Stomach (tissue), 4 donors: ENCODE measurements at regions not wholly inside any gene's neighbourhood (a gene's known extent, or its start where the extent isn't known, plus 50 kb on each side); places are given as distances from the start of the nearest gene placed in this dataset.

Experiments used
- CTCF ChIP-seq, 7 experiments: fragments of 450-650 bp in 4 of 7; fragments of 200-600 bp in 3 of 7; sonication (generic) in 3 of 7; IDR thresholded peaks; one replicate each; pipeline ENCODE4 v1.5.1; 2016 to 2019; ENCODE audit warnings: antibody characterized with exemption in 7 of 7, control low read depth in 2 of 7, mild to moderate bottlenecking in 1 of 7
- POLR2A ChIP-seq, 4 donors: fragments of 450-650 bp; IDR thresholded peaks; one replicate each; pipeline ENCODE4 v1.6.1; 2016; ENCODE audit warnings: antibody characterized with exemption in 4 of 4, control low read depth in 2 of 4, mild to moderate bottlenecking in 1 of 4, moderate library complexity in 1 of 4
- POLR2AphosphoS5 ChIP-seq, 3 donors: sonication (generic); formaldehyde crosslinking; IDR thresholded peaks; one replicate each; pipeline ENCODE4 v1.6.1; 2016; ENCODE audit warnings: antibody characterized with exemption in 3 of 3

DNA sequence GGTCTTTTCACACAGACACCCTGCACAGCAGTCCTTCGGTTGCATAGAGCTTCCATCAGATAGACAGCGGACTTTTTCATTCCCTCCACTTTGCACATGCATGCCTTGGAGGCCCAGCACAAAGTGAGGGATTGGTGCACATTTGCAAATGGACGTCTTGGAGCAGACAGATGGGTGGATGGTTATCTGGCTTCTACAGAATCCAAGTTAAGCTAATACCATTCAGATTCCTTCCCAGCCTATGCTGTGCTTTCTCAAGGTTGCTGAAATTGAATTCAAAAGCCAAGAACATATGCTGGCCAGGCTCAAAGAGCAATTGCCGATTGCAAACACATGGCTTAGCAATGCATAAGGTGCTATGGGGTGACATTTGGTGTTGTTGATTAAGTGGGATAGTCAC lies 186.4 kb downstream of the VAPA start:
- TF ChIP-seq CTCF (IDR thresholded peaks at IDR 0.05): no peak
- TF ChIP-seq POLR2AphosphoS5 (IDR thresholded peaks at IDR 0.05): no peak
- no peak for TF ChIP-seq POLR2A (IDR thresholded peaks at IDR 0.05)
